Upper lobe of left lung (tissue), 6 donors: ENCODE measurements at regions not wholly inside any gene's neighbourhood (a gene's known extent, or its start where the extent isn't known, plus 50 kb on each side); places are given as distances from the start of the nearest gene placed in this dataset.

ENCODE experiments used
- ATAC-seq, 2 donors: fragments of 200-7000 bp; cut with Tn5 transposase; one replicate each; pipeline ENCODE4 v1.9.1; 2022; ENCODE audit warnings: mild to moderate bottlenecking in 2 of 2, moderate library complexity in 2 of 2; ENCODE audit not compliant: low FRiP score in 2 of 2
- DNase-seq, 2 donors: peaks; one replicate each; pipeline ENCODE4 v3.0.0-alpha.2; 2019 to 2020
- H3K27ac ChIP-seq, 4 donors: fragments of 200-600 bp; sonication (generic); one replicate each; pipeline ENCODE4 v1.5.1; 2016 to 2019
- H3K27me3 ChIP-seq, 4 donors: fragments of 200-600 bp; sonication (generic); one replicate each; pipeline ENCODE4 v1.5.1; 2017 to 2019
- H3K36me3 ChIP-seq, 4 donors: fragments of 200-600 bp; sonication (generic); one replicate each; pipeline ENCODE4 v1.5.1; 2016 to 2019
- H3K4me1 ChIP-seq, 4 donors: fragments of 200-600 bp; sonication (generic); one replicate each; pipeline ENCODE4 v1.5.1; 2018 to 2019
- H3K4me3 ChIP-seq, 4 donors: fragments of 200-600 bp; sonication (generic); one replicate each; pipeline ENCODE4 v1.5.1; 2017 to 2019; ENCODE audit warnings: mild to moderate bottlenecking in 2 of 4, moderate library complexity in 1 of 4
- H3K9me3 ChIP-seq, 4 donors: fragments of 200-600 bp; sonication (generic); one replicate each; pipeline ENCODE4 v1.5.1; 2018 to 2019
- CTCF ChIP-seq, 6 experiments: fragments of 450-650 bp in 4 of 6; fragments of 200-600 bp in 2 of 6; sonication (generic) in 2 of 6; IDR thresholded peaks; one replicate each; pipeline ENCODE4 v1.5.1; 2016 to 2019; ENCODE audit warnings: antibody characterized with exemption in 6 of 6
- EP300 ChIP-seq, 4 donors: sonication (generic); formaldehyde crosslinking; IDR thresholded peaks; one replicate each; pipeline ENCODE4 v1.5.1; 2017; ENCODE audit warnings: antibody characterized with exemption in 4 of 4, control low read depth in 2 of 4
- POLR2A ChIP-seq, 4 donors: fragments of 450-650 bp; IDR thresholded peaks; one replicate each; pipeline ENCODE4 v1.5.1; 2016 to 2017; ENCODE audit warnings: antibody characterized with exemption in 4 of 4, mild to moderate bottlenecking in 2 of 4
- POLR2AphosphoS5 ChIP-seq, 2 donors: sonication (generic); formaldehyde crosslinking; IDR thresholded peaks; one replicate each; pipeline ENCODE4 v1.5.1; 2017; ENCODE audit warnings: antibody characterized with exemption in 2 of 2
- WGBS, 2 donors: methylation state at CpG; one replicate each; pipeline ENCODE4 v1.1.5; 2017 to 2018; 5-methylcytosine and 5-hydroxymethylcytosine counted together
- donor health status: DM: no; HTN: no; CAD: no; lungs with moderate emphysema.
- donor health status: DM: no; HTN: yes; CAD: no; lungs with severe emphysema.

- ATAC-seq (no peak), DNase-seq (no peak)
- Histone ChIP-seq H3K4me3 (no peak overlapping the region), H3K9me3 (no peaks in the 10 kb centered on the region), H3K27me3 (no peaks in the 10 kb centered on the region), H3K27ac (no peak overlapping the region), H3K4me1 (no peaks in the 10 kb centered on the region), H3K36me3 (no peaks in the 10 kb centered on the region)
- 72 to 87% methylated on average over 3 of the region's 3 CpGs for WGBS, 2 donors
- TF ChIP-seq POLR2A (IDR thresholded peaks at IDR 0.05) (no peak), EP300 (IDR thresholded peaks at IDR 0.05) (no peak), POLR2AphosphoS5 (IDR thresholded peaks at IDR 0.05) (no peak), CTCF (IDR thresholded peaks at IDR 0.05) (no peak)
Observed at GRCh38 chr9:600006-600405, 241.5 kb upstream of the DMRT1 start.

- H3K27ac ChIP-seq = no peak overlapping the region
- H3K4me1 ChIP-seq = no peaks in the 10 kb centered on the region
- no peaks in the 10 kb centered on the region for H3K27me3 ChIP-seq
- no peaks in the 10 kb centered on the region for H3K36me3 ChIP-seq
- TF ChIP-seq CTCF (IDR thresholded peaks at IDR 0.05) = no peak
- TF ChIP-seq EP300 (IDR thresholded peaks at IDR 0.05) = no peak
- TF ChIP-seq POLR2AphosphoS5 (IDR thresholded peaks at IDR 0.05) = no peak
- TF ChIP-seq POLR2A (IDR thresholded peaks at IDR 0.05) = no peak
- DNase-seq = no peak
- no peak overlapping the region for H3K4me3 ChIP-seq
- no peaks in the 10 kb centered on the region for H3K9me3 ChIP-seq
- no peak for ATAC-seq
- WGBS, 2 donors = 79 to 82% methylated on average over 4 of the region's 4 CpGs
Observed at GRCh38 chr9:602716-603115, 238.8 kb upstream of the DMRT1 start.

- ATAC-seq (no peak), DNase-seq (no peak)
- Histone ChIP-seq H3K27me3 (no peaks in the 10 kb centered on the region), H3K4me3 (no peak overlapping the region), H3K9me3 (no peaks in the 10 kb centered on the region), H3K36me3 (no peaks in the 10 kb centered on the region), H3K27ac (no peak overlapping the region), H3K4me1 (no peaks in the 10 kb centered on the region)
- TF ChIP-seq POLR2A (IDR thresholded peaks at IDR 0.05) (no peak), POLR2AphosphoS5 (IDR thresholded peaks at IDR 0.05) (no peak), EP300 (IDR thresholded peaks at IDR 0.05) (no peak), CTCF (IDR thresholded peaks at IDR 0.05) (no peak)
- WGBS, 2 donors = 65 to 69% methylated on average over 2 of the region's 2 CpGs
Observed at GRCh38 chr9:603126-603525, 238.4 kb upstream of the DMRT1 start.

- TF ChIP-seq POLR2AphosphoS5 (IDR thresholded peaks at IDR 0.05) (peak in 1 of 2 donors; percentile 7), CTCF (IDR thresholded peaks at IDR 0.05) (no peak), EP300 (IDR thresholded peaks at IDR 0.05) (no peak), POLR2A (IDR thresholded peaks at IDR 0.05) (no peak)
- ATAC-seq = peak; percentile 32 to 86
- no peaks in the 10 kb centered on the region for H3K36me3 ChIP-seq
- no peak overlapping the region for H3K27ac ChIP-seq
- 68 to 74% methylated on average over 5 of the region's 5 CpGs for whole genome bisulfite sequencing, 2 donors
- no peaks in the 10 kb centered on the region for H3K4me1 ChIP-seq
- DNase-seq = peak in 1 of 2 donors; percentile 52
- H3K9me3 ChIP-seq = no peaks in the 10 kb centered on the region
- H3K27me3 ChIP-seq = no peaks in the 10 kb centered on the region
- H3K4me3 ChIP-seq = no peak overlapping the region
Observed at GRCh38 chr9:607417-607816, 234.1 kb upstream of the DMRT1 start.

GRCh38 chr9:613771-614347 lies 227.6 kb upstream of the DMRT1 start:
- Histone ChIP-seq H3K27ac (peak overlapping the region in 1 of 4 donors; percentile 53), H3K9me3 (no peaks in the 10 kb centered on the region), H3K27me3 (no peaks in the 10 kb centered on the region), H3K4me3 (no peak overlapping the region), H3K36me3 (no peaks in the 10 kb centered on the region), H3K4me1 (peaks cover 8 to 15% (median 12%) of the 10 kb centered on the region in 4 donors)
- TF ChIP-seq POLR2A (IDR thresholded peaks at IDR 0.05) (no peak), CTCF (IDR thresholded peaks at IDR 0.05) (peak; percentile 50 to 89 (median 77))
- WGBS, 2 donors = 3 to 5% methylated on average over 7 of the region's 7 CpGs
- ATAC-seq (peak; percentile 92 to 93), DNase-seq (peak in 1 of 2 donors; percentile 89)
